IMR-90 (cell line): ENCODE measurements at regions not wholly inside any gene's neighbourhood (a gene's known extent, or its start where the extent isn't known, plus 50 kb on each side); places are given as distances from the start of the nearest gene placed in this dataset.

Experiments
- BHLHE40 ChIP-seq: fragments of 150-350 bp; IDR thresholded peaks from 2 replicates; pipeline ENCODE4 v1.6.1; 2016; ENCODE audit warnings: mild to moderate bottlenecking, low read depth, low read length
- CEBPB ChIP-seq: IDR thresholded peaks from 2 replicates; pipeline ENCODE4 v1.6.1; 2012; ENCODE audit warnings: low read depth, low read length, improper control_type of control experiment
- CHD1 ChIP-seq: IDR thresholded peaks from 2 replicates; pipeline ENCODE4 v1.6.1; 2012; ENCODE audit warnings: low read depth, low read length, improper control_type of control experiment
- MAFK ChIP-seq: IDR thresholded peaks from 2 replicates; pipeline ENCODE4 v1.6.1; 2012; ENCODE audit warnings: low read depth, low read length, improper control_type of control experiment
- MAZ ChIP-seq: IDR thresholded peaks from 2 replicates; pipeline ENCODE4 v1.6.1; 2012; ENCODE audit warnings: low read depth, mild to moderate bottlenecking, low read length, improper control_type of control experiment, moderate library complexity, borderline replicate concordance
- POLR2A ChIP-seq: IDR thresholded peaks from 2 replicates; pipeline ENCODE4 v1.6.1; 2012; ENCODE audit warnings: mild to moderate bottlenecking, low read depth, low read length
- RCOR1 ChIP-seq: IDR thresholded peaks from 2 replicates; pipeline ENCODE4 v1.6.1; 2012; ENCODE audit warnings: mild to moderate bottlenecking, low read length, improper control_type of control experiment; ENCODE audit not compliant: insufficient replicate concordance
- TF ChIP-seq, protein P1 (sequence below): conservative IDR thresholded peaks from 2 replicates; pipeline ENCODE4 v1.5.1; 2012; ENCODE audit warnings: mild to moderate bottlenecking, low read depth, low read length, improper control_type of control experiment
- TF ChIP-seq, protein P2 (sequence below): fragments of 150-350 bp; IDR thresholded peaks from 2 replicates; pipeline ENCODE4 v1.6.1; 2016; ENCODE audit warnings: low read depth, mild to moderate bottlenecking, low read length, moderate library complexity, borderline replicate concordance

DNA sequence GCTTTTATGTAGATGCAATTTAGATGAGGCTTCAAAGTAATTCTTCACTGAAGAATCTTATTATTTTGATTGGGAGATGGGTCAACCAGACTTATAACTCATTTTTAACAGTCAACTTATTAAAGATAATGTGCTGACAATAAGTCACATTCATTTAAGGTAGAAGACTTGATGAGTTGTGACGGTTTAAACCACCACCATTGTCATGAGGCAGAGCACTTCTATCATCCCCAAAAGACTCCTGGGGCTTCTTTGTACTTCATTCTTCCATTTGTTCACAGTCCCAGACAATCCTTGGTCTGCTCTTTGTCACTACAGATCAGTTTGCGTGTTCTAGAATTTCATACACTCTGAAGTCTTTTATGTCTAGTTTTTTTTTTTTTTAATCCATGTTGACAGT is 346.1 kb downstream of the RASEF start:
- TF ChIP-seq POLR2A, result no peak
- TF ChIP-seq CEBPB, result no peak
- TF ChIP-seq, protein P1, sequence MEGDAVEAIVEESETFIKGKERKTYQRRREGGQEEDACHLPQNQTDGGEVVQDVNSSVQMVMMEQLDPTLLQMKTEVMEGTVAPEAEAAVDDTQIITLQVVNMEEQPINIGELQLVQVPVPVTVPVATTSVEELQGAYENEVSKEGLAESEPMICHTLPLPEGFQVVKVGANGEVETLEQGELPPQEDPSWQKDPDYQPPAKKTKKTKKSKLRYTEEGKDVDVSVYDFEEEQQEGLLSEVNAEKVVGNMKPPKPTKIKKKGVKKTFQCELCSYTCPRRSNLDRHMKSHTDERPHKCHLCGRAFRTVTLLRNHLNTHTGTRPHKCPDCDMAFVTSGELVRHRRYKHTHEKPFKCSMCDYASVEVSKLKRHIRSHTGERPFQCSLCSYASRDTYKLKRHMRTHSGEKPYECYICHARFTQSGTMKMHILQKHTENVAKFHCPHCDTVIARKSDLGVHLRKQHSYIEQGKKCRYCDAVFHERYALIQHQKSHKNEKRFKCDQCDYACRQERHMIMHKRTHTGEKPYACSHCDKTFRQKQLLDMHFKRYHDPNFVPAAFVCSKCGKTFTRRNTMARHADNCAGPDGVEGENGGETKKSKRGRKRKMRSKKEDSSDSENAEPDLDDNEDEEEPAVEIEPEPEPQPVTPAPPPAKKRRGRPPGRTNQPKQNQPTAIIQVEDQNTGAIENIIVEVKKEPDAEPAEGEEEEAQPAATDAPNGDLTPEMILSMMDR, result no peak
- no peak for TF ChIP-seq MAZ
- TF ChIP-seq BHLHE40, result no peak
- no peak for TF ChIP-seq CHD1
- TF ChIP-seq RCOR1, result no peak
- TF ChIP-seq MAFK, result no peak
- TF ChIP-seq, protein P2, sequence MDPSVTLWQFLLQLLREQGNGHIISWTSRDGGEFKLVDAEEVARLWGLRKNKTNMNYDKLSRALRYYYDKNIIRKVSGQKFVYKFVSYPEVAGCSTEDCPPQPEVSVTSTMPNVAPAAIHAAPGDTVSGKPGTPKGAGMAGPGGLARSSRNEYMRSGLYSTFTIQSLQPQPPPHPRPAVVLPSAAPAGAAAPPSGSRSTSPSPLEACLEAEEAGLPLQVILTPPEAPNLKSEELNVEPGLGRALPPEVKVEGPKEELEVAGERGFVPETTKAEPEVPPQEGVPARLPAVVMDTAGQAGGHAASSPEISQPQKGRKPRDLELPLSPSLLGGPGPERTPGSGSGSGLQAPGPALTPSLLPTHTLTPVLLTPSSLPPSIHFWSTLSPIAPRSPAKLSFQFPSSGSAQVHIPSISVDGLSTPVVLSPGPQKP, result no peak
